ENCODE measurements at regions not wholly inside any gene's neighbourhood (a gene's known extent, or its start where the extent isn't known, plus 50 kb on each side); places are given as distances from the start of the nearest gene placed in this dataset.

DNA sequence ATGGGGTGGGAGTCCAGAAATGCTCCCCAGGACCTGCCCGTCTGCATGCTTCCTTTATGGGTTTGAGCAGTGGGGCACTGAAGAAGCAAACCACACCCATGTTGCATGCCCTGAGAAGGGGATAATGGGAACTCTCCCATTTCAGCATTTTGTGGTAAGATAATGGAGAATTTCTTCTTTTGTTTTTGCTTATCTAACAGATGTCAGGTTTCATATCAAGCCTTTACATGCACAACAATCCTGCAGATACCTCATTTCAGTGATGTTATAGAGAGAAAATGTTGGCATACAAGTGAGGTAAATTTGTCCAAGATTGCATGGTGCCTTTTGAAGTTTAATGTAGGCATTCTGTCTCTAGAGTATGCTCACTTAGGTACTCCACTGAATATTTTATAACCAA is 177.0 kb downstream of the ALX1 start:
- TF ChIP-seq, protein P1, sequence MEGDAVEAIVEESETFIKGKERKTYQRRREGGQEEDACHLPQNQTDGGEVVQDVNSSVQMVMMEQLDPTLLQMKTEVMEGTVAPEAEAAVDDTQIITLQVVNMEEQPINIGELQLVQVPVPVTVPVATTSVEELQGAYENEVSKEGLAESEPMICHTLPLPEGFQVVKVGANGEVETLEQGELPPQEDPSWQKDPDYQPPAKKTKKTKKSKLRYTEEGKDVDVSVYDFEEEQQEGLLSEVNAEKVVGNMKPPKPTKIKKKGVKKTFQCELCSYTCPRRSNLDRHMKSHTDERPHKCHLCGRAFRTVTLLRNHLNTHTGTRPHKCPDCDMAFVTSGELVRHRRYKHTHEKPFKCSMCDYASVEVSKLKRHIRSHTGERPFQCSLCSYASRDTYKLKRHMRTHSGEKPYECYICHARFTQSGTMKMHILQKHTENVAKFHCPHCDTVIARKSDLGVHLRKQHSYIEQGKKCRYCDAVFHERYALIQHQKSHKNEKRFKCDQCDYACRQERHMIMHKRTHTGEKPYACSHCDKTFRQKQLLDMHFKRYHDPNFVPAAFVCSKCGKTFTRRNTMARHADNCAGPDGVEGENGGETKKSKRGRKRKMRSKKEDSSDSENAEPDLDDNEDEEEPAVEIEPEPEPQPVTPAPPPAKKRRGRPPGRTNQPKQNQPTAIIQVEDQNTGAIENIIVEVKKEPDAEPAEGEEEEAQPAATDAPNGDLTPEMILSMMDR (IDR thresholded peaks at IDR 0.05), result no peak
- no peak for TF ChIP-seq ZFP36 (IDR thresholded peaks at IDR 0.05; ENCODE audit: borderline replicate concordance, partially characterized antibody)
- TF ChIP-seq RCOR1 (IDR thresholded peaks at IDR 0.05; ENCODE audit: low read depth, low read length), result no peak
- no peak for TF ChIP-seq HDAC2 (IDR thresholded peaks at IDR 0.05)
- TF ChIP-seq, protein P2, sequence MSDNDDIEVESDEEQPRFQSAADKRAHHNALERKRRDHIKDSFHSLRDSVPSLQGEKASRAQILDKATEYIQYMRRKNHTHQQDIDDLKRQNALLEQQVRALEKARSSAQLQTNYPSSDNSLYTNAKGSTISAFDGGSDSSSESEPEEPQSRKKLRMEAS (IDR thresholded peaks at IDR 0.05), result no peak
- TF ChIP-seq, protein P3, sequence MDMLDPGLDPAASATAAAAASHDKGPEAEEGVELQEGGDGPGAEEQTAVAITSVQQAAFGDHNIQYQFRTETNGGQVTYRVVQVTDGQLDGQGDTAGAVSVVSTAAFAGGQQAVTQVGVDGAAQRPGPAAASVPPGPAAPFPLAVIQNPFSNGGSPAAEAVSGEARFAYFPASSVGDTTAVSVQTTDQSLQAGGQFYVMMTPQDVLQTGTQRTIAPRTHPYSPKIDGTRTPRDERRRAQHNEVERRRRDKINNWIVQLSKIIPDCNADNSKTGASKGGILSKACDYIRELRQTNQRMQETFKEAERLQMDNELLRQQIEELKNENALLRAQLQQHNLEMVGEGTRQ (IDR thresholded peaks at IDR 0.05), result no peak
